Psoas muscle (tissue), 7 donors: ENCODE measurements at regions not wholly inside any gene's neighbourhood (a gene's known extent, or its start where the extent isn't known, plus 50 kb on each side); places are given as distances from the start of the nearest gene placed in this dataset.

Source experiments
- ATAC-seq, 4 donors: fragments of 200-7000 bp; cut with Tn5 transposase; one replicate each; pipeline ENCODE4 v1.9.1; 2020; ENCODE audit warnings: moderate library complexity in 3 of 4, mild to moderate bottlenecking in 2 of 4
- DNase-seq, 2 donors: peaks; one replicate each; pipeline ENCODE4 v3.0.0-alpha.2; 2020
- H3K27ac ChIP-seq: fragments of 200-600 bp; one replicate; pipeline ENCODE4 v1.8.0; 2022
- H3K27me3 ChIP-seq, 3 donors: fragments of 200-600 bp in 1 of 3; one replicate each; pipeline versions ENCODE4 v1.6.1 to v1.8.0; 2013 to 2022; ENCODE audit warnings: low read length in 2 of 3, mild to moderate bottlenecking in 2 of 3, moderate library complexity in 1 of 3; ENCODE audit not compliant: insufficient read depth in 3 of 3
- H3K36me3 ChIP-seq, 2 donors: fragments of 200-600 bp in 1 of 2; one replicate each; pipeline versions ENCODE4 v1.6.1 to v1.8.0; 2013 to 2022; ENCODE audit warnings: low read depth in 1 of 2, mild to moderate bottlenecking in 1 of 2, moderate library complexity in 1 of 2; ENCODE audit not compliant: insufficient read depth in 1 of 2
- H3K4me1 ChIP-seq: fragments of 200-600 bp; one replicate; pipeline ENCODE4 v1.8.0; 2022
- H3K4me3 ChIP-seq: fragments of 200-600 bp; one replicate; pipeline ENCODE4 v1.8.0; 2022; ENCODE audit warnings: mild to moderate bottlenecking
- H3K9me3 ChIP-seq: fragments of 200-600 bp; one replicate; pipeline ENCODE4 v1.8.0; 2022
- WGBS, 3 donors: extraction: QIAGEN DNeasy Blood & Tissue Kit; methylation state at CpG; one replicate each; pipeline versions ENCODE4 v1.1.6 to v1.1.7; 2013; 5-methylcytosine and 5-hydroxymethylcytosine counted together
- intact Hi-C, 2 donors: fragments of 100-400 bp; cut with DNase I; formaldehyde crosslinking; loops; one replicate each; pipeline versions ENCODE4 v1.11.0 to v1.14.2; 2022
- TF ChIP-seq, protein P1 (sequence below): fragments of 200-600 bp; IDR thresholded peaks from one replicate; pipeline ENCODE4 v1.8.0; 2022; ENCODE audit warnings: antibody characterized with exemption
- donor health status: healthy with polysubstance abuse.
- donor health status: DM: no; HTN: no; CAD: no; lungs with moderate emphysema.
- donor health status: Bipolar disorder and iron deficiency.
- donor health status: healthy.
- donor health status: DM: yes; HTN: yes; CAD: no.
- donor health status: DM: no; HTN: no; CAD: no.
- donor health status: DM: yes; HTN: yes; CAD: no.

DNA sequence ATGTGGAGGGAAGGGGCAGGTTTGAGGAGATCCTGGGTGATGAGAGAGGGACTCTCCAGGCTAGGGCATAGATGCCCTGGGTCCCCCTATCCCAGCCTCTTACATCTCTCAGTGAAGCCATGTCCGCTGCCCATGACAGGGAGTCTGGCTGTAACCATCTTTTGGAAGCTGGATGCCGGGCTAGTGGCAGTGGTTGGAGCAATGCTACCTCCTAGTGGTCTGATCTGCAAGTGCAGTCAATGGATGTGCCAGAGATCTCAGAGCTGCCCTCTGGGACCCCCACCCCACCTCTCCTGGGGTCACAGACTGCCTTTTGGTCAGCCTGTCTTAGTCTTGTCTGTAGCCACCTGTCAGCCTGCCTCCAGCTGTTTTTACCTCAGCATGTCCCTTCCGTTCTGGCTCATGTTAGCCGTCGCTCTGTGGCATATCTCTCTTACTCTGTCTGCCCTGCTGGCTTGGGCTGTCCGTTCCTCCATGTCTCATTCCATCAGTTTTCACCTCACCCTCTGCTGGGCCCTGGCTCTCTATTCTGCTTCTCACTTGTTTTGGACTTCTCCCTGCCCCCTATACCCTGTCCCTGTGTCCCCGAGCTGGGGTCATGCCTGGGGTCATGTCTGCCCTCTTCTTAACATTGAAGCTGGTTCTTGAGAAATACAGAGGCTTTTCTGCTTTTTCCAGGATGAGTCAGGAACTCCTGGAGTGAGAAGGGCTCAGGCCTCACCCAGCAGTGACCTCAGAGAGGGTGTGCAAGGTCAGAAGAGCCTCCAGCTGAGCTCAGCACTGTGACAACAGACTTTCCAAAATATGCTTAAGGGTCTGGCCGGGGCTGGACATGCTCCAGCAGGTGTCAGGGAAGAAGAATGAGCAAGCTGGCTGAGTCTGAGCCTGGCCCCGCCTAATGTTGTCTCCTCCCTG lies 52.0 kb upstream of the THY1 start:
- ATAC-seq (peak; percentile 80 to 94 (median 90)), DNase-seq (peak; percentile 62 to 72)
- Histone ChIP-seq H3K27me3 (no peaks in the 10 kb centered on the region), H3K36me3 (no peaks in the 10 kb centered on the region), H3K9me3 (no peaks in the 10 kb centered on the region), H3K4me1 (no peaks in the 10 kb centered on the region), H3K4me3 (no peak overlapping the region), H3K27ac (no peak overlapping the region)
- TF ChIP-seq, protein P1, sequence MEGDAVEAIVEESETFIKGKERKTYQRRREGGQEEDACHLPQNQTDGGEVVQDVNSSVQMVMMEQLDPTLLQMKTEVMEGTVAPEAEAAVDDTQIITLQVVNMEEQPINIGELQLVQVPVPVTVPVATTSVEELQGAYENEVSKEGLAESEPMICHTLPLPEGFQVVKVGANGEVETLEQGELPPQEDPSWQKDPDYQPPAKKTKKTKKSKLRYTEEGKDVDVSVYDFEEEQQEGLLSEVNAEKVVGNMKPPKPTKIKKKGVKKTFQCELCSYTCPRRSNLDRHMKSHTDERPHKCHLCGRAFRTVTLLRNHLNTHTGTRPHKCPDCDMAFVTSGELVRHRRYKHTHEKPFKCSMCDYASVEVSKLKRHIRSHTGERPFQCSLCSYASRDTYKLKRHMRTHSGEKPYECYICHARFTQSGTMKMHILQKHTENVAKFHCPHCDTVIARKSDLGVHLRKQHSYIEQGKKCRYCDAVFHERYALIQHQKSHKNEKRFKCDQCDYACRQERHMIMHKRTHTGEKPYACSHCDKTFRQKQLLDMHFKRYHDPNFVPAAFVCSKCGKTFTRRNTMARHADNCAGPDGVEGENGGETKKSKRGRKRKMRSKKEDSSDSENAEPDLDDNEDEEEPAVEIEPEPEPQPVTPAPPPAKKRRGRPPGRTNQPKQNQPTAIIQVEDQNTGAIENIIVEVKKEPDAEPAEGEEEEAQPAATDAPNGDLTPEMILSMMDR: peak; percentile 86
- 32 to 44% (median 36%) methylated on average over 9 of the region's 9 CpGs for WGBS, 3 donors
- intact Hi-C loops: loop anchor here (1.0 to 10.0 kb wide), 5 partner anchors 90 to 310 kb away; partner anchors contain the start of genes NECTIN1 (in 1 of the 2), NLRX1 (in 1 of the 2) and USP2 (in 1 of the 2)

GRCh38 chr11:119473901-119474681 lies 51.1 kb upstream of the THY1 start:
- Histone ChIP-seq H3K4me3 (no peak overlapping the region), H3K27me3 (no peaks in the 10 kb centered on the region), H3K9me3 (no peaks in the 10 kb centered on the region), H3K4me1 (no peaks in the 10 kb centered on the region), H3K36me3 (no peaks in the 10 kb centered on the region), H3K27ac (no peak overlapping the region)
- no peak for ATAC-seq
- 86 to 93% (median 90%) methylated on average over 12 of the region's 12 CpGs for WGBS, 3 donors
- no peak for DNase-seq
- intact Hi-C loops: loop anchor here (1.0 to 10.0 kb wide), 5 partner anchors 89 to 309 kb away; partner anchors contain the start of genes NECTIN1 (in 1 of the 2), NLRX1 (in 1 of the 2) and USP2 (in 1 of the 2)
- TF ChIP-seq, protein P1: no peak

GRCh38 chr11:119473226-119473625 lies 50.3 kb upstream of the THY1 start:
- Histone ChIP-seq H3K4me1 (no peaks in the 10 kb centered on the region), H3K27me3 (no peaks in the 10 kb centered on the region), H3K4me3 (no peak overlapping the region), H3K36me3 (no peaks in the 10 kb centered on the region), H3K27ac (no peak overlapping the region), H3K9me3 (no peaks in the 10 kb centered on the region)
- 89 to 93% (median 92%) methylated on average over 9 of the region's 9 CpGs for WGBS, 3 donors
- DNase-seq: no peak
- intact Hi-C loops: loop anchor here (10.0 kb wide), 4 partner anchors 88 to 308 kb away; partner anchors contain the start of genes NECTIN1 (in 1 of the 2), NLRX1 (in 1 of the 2) and USP2 (in 1 of the 2)
- ATAC-seq: no peak
- TF ChIP-seq, protein P1: no peak

DNA sequence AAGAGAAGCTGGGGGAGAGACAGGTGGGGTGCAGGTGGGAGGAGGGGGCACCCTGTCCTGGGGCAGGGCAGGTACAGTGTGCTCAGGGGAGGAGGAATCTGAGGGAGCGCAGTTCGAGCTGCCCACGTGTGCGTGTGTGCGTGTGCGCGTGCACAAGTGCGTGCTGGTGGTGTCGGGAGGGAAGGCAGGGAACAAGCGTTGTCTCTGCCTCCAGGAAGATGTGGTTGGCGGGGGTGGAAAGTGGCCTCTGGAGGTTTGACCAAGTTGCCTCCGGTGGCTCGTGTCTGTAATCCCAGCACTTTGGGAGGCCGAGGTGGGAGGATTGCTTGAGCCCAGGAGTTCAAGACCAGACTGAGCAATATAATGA lies 49.9 kb upstream of the THY1 start:
- Histone ChIP-seq H3K9me3 (no peaks in the 10 kb centered on the region), H3K4me3 (no peak overlapping the region), H3K27me3 (no peaks in the 10 kb centered on the region), H3K36me3 (no peaks in the 10 kb centered on the region), H3K4me1 (no peaks in the 10 kb centered on the region), H3K27ac (no peak overlapping the region)
- TF ChIP-seq, protein P1: no peak
- WGBS, 3 donors: 91 to 94% (median 93%) methylated on average over 14 of the region's 14 CpGs
- DNase-seq (no peak), ATAC-seq (no peak)
- intact Hi-C loops: loop anchor here (10.0 kb wide), 4 partner anchors 88 to 308 kb away; partner anchors contain the start of genes NECTIN1 (in 1 of the 2), NLRX1 (in 1 of the 2) and USP2 (in 1 of the 2)
